Stimulated activated CD4-positive, alpha-beta T cell treated with anti-CD3 and anti-CD28 coated beads, Interleukin-1b, Interleukin-23, amount 100 ng/mL, for 48 hours (primary cell): ENCODE measurements at regions not wholly inside any gene's neighbourhood (a gene's known extent, or its start where the extent isn't known, plus 50 kb on each side); places are given as distances from the start of the nearest gene placed in this dataset.
"Not testable (repeated sequence)": the region's sequence is repeated elsewhere in the genome, so short reads cannot be mapped to it uniquely, and the experiment has no call there.

Source experiments
- DNase-seq: peaks from one replicate; pipeline ENCODE4 v3.0.0-alpha.2; 2020

GRCh38 chr12:17695495-17695894, 394.5 kb downstream of the RERGL start:
- DNase-seq: no peak

- DNase-seq: no peak
Observed at GRCh38 chr12:17691369-17691768, 398.6 kb downstream of the RERGL start.

- DNase-seq: no peak
Observed at GRCh38 chr12:17680220-17680619, 409.8 kb downstream of the RERGL start.

GRCh38 chr12:17666641-17667324, 423.2 kb downstream of the RERGL start:
- no peak for DNase-seq

GRCh38 chr12:17665839-17666238, 424.2 kb downstream of the RERGL start:
- DNase-seq: no peak

- DNase-seq: no peak
Observed at GRCh38 chr12:17661250-17661649, 428.7 kb downstream of the RERGL start.

GRCh38 chr12:17652436-17652835, 437.6 kb downstream of the RERGL start:
- no peak for DNase-seq

- DNase-seq: no peak
Observed at GRCh38 chr12:17642340-17642650, 447.7 kb downstream of the RERGL start.

GRCh38 chr12:17640615-17641014, 449.4 kb downstream of the RERGL start:
- no peak for DNase-seq

GRCh38 chr12:17618831-17619230, 471.2 kb downstream of the RERGL start:
- DNase-seq: no peak

GRCh38 chr12:17609701-17610100, 480.3 kb downstream of the RERGL start:
- DNase-seq: no peak

GRCh38 chr12:17609153-17609552, 480.8 kb downstream of the RERGL start:
- DNase-seq: no peak

- DNase-seq: no peak
Observed at GRCh38 chr12:17595111-17595510, 494.9 kb downstream of the RERGL start.

GRCh38 chr12:17593715-17594406, 496.1 kb downstream of the RERGL start:
- no peak for DNase-seq

- DNase-seq: no peak
Observed at GRCh38 chr12:17592472-17592871, 497.5 kb downstream of the RERGL start.

- no peak for DNase-seq
Observed at GRCh38 chr12:17591005-17591681, 498.9 kb downstream of the RERGL start.

- no peak for DNase-seq
Observed at GRCh38 chr12:17588968-17589367, 501.0 kb downstream of the RERGL start.

- DNase-seq: no peak
Observed at GRCh38 chr12:17579205-17580026, 510.6 kb downstream of the RERGL start.

- no peak for DNase-seq
Observed at GRCh38 chr12:17577405-17577804, 512.6 kb downstream of the RERGL start.

- DNase-seq: no peak
Observed at GRCh38 chr12:17572250-17572649, 517.7 kb downstream of the RERGL start.

GRCh38 chr12:17571047-17571446, 518.9 kb downstream of the RERGL start:
- DNase-seq: no peak

- DNase-seq: not testable (repeated sequence)
Observed at GRCh38 chr12:17564630-17565029, 525.4 kb downstream of the RERGL start.

GRCh38 chr12:17550011-17550410, 540.0 kb downstream of the RERGL start:
- DNase-seq: no peak
